ENCODE measurements at regions not wholly inside any gene's neighbourhood (a gene's known extent, or its start where the extent isn't known, plus 50 kb on each side); places are given as distances from the start of the nearest gene placed in this dataset.

DNA sequence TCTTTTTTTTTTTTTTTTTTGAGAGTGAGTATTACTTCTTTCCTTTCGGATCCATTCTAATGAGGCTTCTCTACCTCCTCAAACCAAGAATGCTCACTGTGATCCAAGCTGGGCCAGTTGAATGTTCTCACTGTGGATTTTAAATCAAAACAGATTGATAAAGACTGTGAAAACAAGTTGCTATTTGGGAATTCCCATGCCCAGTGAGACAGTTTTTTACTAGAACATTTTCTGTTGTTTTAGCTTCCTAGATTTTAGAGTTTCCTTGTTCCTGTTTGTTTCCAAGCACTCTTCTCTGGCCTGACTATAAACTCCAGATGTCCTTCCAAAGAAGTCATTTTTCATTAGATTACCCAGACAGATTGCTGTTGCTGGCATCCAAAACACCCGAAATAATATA lies 60.1 kb upstream of the GALNT15 start:
- no peak overlapping the region for H3K4me3 ChIP-seq (ENCODE audit: low read depth in 1 of 2, low read length in 2 of 2)
- H3K9ac ChIP-seq (ENCODE audit: low read depth in 1 of 2, low read length in 2 of 2): no peak overlapping the region
- H3K9me3 ChIP-seq (ENCODE audit: control insufficient read depth in 1 of 2, low read length in 2 of 2): no peaks in the 10 kb centered on the region
- H3K4me1 ChIP-seq (ENCODE audit: control insufficient read depth in 1 of 2, insufficient read depth in 2 of 2, low read length in 2 of 2): no peaks in the 10 kb centered on the region
- H3K27ac ChIP-seq (ENCODE audit: low read depth, low read length): no peak overlapping the region
- H3K36me3 ChIP-seq (ENCODE audit: control insufficient read depth in 1 of 2, insufficient read depth in 2 of 2, low read length in 2 of 2): no peaks in the 10 kb centered on the region
- H3K27me3 ChIP-seq (ENCODE audit: control insufficient read depth in 1 of 2, insufficient read depth in 2 of 2, low read length in 2 of 2): no peaks in the 10 kb centered on the region

DNA sequence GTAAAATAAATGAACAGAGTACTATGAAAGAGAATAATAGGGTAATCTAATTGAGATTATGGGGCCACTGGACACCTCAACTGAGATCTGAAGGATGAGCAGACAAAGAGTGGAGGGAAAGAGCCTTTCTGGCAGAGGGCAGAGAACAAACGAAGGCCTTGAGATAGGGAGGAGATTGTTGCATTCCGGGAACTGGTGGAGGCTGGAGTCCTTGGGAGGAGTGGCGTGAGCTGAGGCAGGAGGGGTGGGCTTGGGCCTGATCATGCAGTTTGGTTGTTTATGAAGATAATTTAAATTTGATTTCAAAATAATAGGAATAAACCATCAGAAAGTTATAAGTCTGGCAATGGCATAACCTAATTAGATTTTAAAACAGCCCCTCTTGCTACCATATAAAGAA lies 59.5 kb upstream of the GALNT15 start:
- H3K36me3 ChIP-seq (ENCODE audit: control insufficient read depth in 1 of 2, insufficient read depth in 2 of 2, low read length in 2 of 2): no peaks in the 10 kb centered on the region
- H3K27ac ChIP-seq (ENCODE audit: low read depth, low read length): no peak overlapping the region
- no peaks in the 10 kb centered on the region for H3K27me3 ChIP-seq (ENCODE audit: control insufficient read depth in 1 of 2, insufficient read depth in 2 of 2, low read length in 2 of 2)
- H3K4me1 ChIP-seq (ENCODE audit: control insufficient read depth in 1 of 2, insufficient read depth in 2 of 2, low read length in 2 of 2): no peaks in the 10 kb centered on the region
- no peak overlapping the region for H3K4me3 ChIP-seq (ENCODE audit: low read depth in 1 of 2, low read length in 2 of 2)
- H3K9ac ChIP-seq (ENCODE audit: low read depth in 1 of 2, low read length in 2 of 2): no peak overlapping the region
- H3K9me3 ChIP-seq (ENCODE audit: control insufficient read depth in 1 of 2, low read length in 2 of 2): no peaks in the 10 kb centered on the region

DNA sequence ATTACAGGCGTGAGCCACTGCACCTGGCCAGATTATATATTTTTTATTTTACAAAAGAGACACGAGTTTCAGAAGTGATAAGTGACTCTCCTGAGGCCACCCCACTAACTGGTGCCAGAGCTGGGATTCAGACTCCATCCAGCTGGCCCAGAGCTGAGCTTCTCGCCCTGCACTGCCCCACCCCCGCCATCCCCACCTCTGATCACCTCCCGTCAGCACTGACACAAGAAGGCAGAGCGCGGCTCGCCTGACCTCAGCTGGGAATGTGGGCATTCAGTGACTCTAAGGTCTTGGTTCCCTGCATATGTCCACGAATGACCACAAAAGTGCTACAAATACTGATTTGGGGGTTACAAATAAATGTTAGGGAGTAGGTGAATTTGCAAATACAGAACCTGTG lies 56.1 kb upstream of the GALNT15 start:
- Histone ChIP-seq H3K4me3 (ENCODE audit: low read depth in 1 of 2, low read length in 2 of 2) (no peak overlapping the region), H3K27ac (ENCODE audit: low read depth, low read length) (no peak overlapping the region), H3K27me3 (ENCODE audit: control insufficient read depth in 1 of 2, insufficient read depth in 2 of 2, low read length in 2 of 2) (no peaks in the 10 kb centered on the region), H3K4me1 (ENCODE audit: control insufficient read depth in 1 of 2, insufficient read depth in 2 of 2, low read length in 2 of 2) (no peaks in the 10 kb centered on the region), H3K36me3 (ENCODE audit: control insufficient read depth in 1 of 2, insufficient read depth in 2 of 2, low read length in 2 of 2) (no peaks in the 10 kb centered on the region), H3K9me3 (ENCODE audit: control insufficient read depth in 1 of 2, low read length in 2 of 2) (no peaks in the 10 kb centered on the region), H3K9ac (ENCODE audit: low read depth in 1 of 2, low read length in 2 of 2) (no peak overlapping the region)

DNA sequence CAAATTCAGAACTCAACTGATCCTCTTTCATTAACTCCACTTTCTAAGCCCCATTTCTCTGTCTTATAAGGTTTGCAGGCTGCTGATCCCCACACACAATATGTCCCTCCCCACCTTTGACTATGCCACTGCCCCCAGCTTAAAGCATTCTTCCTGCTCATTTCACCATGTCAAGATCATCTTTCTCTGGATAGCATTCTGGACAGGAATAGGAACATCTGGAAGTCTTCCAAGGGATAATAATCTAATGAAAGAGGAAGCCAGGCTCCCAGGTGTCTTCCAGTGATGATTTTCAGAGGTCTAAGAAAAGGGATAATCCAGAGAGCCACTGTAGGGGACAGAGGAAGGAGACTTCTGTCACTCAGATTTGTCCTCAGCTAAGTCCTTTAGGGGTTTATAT lies 54.6 kb upstream of the GALNT15 start:
- Histone ChIP-seq H3K36me3 (ENCODE audit: control insufficient read depth in 1 of 2, insufficient read depth in 2 of 2, low read length in 2 of 2) (no peaks in the 10 kb centered on the region), H3K4me3 (ENCODE audit: low read depth in 1 of 2, low read length in 2 of 2) (no peak overlapping the region), H3K9ac (ENCODE audit: low read depth in 1 of 2, low read length in 2 of 2) (no peak overlapping the region), H3K9me3 (ENCODE audit: control insufficient read depth in 1 of 2, low read length in 2 of 2) (no peaks in the 10 kb centered on the region), H3K27me3 (ENCODE audit: control insufficient read depth in 1 of 2, insufficient read depth in 2 of 2, low read length in 2 of 2) (no peaks in the 10 kb centered on the region), H3K4me1 (ENCODE audit: control insufficient read depth in 1 of 2, insufficient read depth in 2 of 2, low read length in 2 of 2) (no peaks in the 10 kb centered on the region), H3K27ac (ENCODE audit: low read depth, low read length) (no peak overlapping the region)

DNA sequence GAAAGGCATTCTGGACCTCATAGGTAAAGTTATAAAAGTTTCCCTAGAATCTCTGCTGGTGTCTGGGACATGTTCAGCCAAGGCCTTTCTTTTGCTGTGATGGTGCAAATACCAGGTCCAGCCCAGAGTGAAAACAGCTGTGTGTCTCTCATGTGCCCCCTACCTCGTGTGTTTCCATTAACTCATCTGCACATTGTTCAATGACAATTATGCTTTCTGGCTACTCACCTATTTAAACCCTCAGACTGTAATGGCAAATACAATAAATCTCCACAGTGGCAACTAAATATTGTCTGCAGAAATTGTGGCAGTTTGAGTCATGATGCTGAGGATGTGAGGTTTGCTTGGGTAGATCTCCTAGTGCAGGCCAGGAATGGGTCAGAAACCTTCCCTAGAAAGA lies 53.1 kb upstream of the GALNT15 start:
- Histone ChIP-seq H3K36me3 (ENCODE audit: control insufficient read depth in 1 of 2, insufficient read depth in 2 of 2, low read length in 2 of 2) (no peaks in the 10 kb centered on the region), H3K4me3 (ENCODE audit: low read depth in 1 of 2, low read length in 2 of 2) (no peak overlapping the region), H3K27ac (ENCODE audit: low read depth, low read length) (no peak overlapping the region), H3K4me1 (ENCODE audit: control insufficient read depth in 1 of 2, insufficient read depth in 2 of 2, low read length in 2 of 2) (no peaks in the 10 kb centered on the region), H3K9me3 (ENCODE audit: control insufficient read depth in 1 of 2, low read length in 2 of 2) (no peaks in the 10 kb centered on the region), H3K27me3 (ENCODE audit: control insufficient read depth in 1 of 2, insufficient read depth in 2 of 2, low read length in 2 of 2) (no peaks in the 10 kb centered on the region), H3K9ac (ENCODE audit: low read depth in 1 of 2, low read length in 2 of 2) (no peak overlapping the region)

DNA sequence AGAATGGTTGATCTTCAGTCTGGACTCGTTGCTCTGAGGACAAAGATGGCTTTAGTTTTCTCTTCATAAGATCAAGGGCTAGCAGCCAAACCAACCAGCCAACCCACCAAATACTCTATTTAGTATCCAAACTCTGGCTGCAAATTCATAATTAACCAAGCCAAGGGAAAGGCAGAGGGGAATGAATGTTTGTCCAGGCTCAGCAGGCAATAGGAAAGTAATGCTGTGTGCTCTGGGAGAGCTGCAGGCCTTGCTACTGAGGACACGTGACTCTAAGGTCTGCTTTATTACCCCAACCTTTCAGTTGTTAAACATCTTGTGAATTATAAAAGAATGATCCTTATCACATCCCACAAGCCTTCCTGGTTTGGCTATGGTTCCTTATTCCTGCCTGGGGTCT lies 52.3 kb upstream of the GALNT15 start:
- no peak overlapping the region for H3K27ac ChIP-seq (ENCODE audit: low read depth, low read length)

DNA sequence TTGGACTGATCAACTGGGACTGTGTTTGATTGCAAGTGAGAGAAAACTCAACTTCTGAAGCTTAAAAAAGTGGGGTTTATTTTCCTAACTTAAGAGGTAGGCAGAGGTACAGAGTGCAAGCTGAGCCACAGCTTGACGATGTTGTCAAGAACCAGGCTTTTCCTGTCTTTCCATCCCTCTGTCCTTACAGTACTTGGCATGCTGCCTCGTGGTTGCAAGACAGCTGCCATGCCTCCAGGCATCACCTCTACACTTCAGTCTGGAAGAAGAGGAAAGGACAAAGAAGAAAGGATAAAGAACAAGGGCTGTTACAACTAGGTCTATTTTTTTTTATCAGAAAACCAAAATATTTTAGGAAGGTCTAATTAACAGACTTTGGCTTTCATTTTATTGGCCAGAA lies 51.8 kb upstream of the GALNT15 start:
- H3K27ac ChIP-seq (ENCODE audit: low read depth, low read length): no peak overlapping the region
- H3K36me3 ChIP-seq (ENCODE audit: control insufficient read depth in 1 of 2, insufficient read depth in 2 of 2, low read length in 2 of 2): no peaks in the 10 kb centered on the region
- H3K9me3 ChIP-seq (ENCODE audit: control insufficient read depth in 1 of 2, low read length in 2 of 2): no peaks in the 10 kb centered on the region
- no peak overlapping the region for H3K9ac ChIP-seq (ENCODE audit: low read depth in 1 of 2, low read length in 2 of 2)
- H3K4me3 ChIP-seq (ENCODE audit: low read depth in 1 of 2, low read length in 2 of 2): no peak overlapping the region
- H3K27me3 ChIP-seq (ENCODE audit: control insufficient read depth in 1 of 2, insufficient read depth in 2 of 2, low read length in 2 of 2): no peaks in the 10 kb centered on the region
- H3K4me1 ChIP-seq (ENCODE audit: control insufficient read depth in 1 of 2, insufficient read depth in 2 of 2, low read length in 2 of 2): no peaks in the 10 kb centered on the region

More for the DNA sequence above, 52.3 kb upstream of the GALNT15 start:
- Histone ChIP-seq H3K4me1 (ENCODE audit: control insufficient read depth in 1 of 2, insufficient read depth in 2 of 2, low read length in 2 of 2) (no peaks in the 10 kb centered on the region), H3K9ac (ENCODE audit: low read depth in 1 of 2, low read length in 2 of 2) (no peak overlapping the region), H3K9me3 (ENCODE audit: control insufficient read depth in 1 of 2, low read length in 2 of 2) (no peaks in the 10 kb centered on the region), H3K36me3 (ENCODE audit: control insufficient read depth in 1 of 2, insufficient read depth in 2 of 2, low read length in 2 of 2) (no peaks in the 10 kb centered on the region), H3K27me3 (ENCODE audit: control insufficient read depth in 1 of 2, insufficient read depth in 2 of 2, low read length in 2 of 2) (no peaks in the 10 kb centered on the region), H3K4me3 (ENCODE audit: low read depth in 1 of 2, low read length in 2 of 2) (no peak overlapping the region)

DNA sequence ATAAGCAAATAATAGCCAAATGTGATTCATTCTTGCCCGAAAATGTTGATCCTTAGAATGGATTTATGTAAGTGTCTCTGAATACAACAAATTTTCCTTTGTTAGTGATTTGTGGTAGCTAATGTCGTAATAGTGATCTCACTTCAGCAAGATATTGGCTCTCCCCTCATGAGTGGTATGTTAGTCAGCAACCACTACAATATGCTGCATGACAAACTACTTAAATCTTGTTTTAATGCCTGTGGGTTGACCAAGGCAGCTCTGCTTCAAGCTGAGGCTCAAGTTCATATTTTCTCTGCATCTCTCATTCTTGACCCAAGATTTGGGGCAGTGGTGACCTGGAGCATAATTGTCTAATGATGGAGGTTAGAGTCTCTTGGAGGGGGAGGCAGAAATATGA lies 49.8 kb upstream of the GALNT15 start:
- Histone ChIP-seq H3K9ac (ENCODE audit: low read depth in 1 of 2, low read length in 2 of 2) (no peak overlapping the region), H3K27me3 (ENCODE audit: control insufficient read depth in 1 of 2, insufficient read depth in 2 of 2, low read length in 2 of 2) (no peaks in the 10 kb centered on the region), H3K9me3 (ENCODE audit: control insufficient read depth in 1 of 2, low read length in 2 of 2) (no peaks in the 10 kb centered on the region), H3K4me1 (ENCODE audit: control insufficient read depth in 1 of 2, insufficient read depth in 2 of 2, low read length in 2 of 2) (no peaks in the 10 kb centered on the region), H3K36me3 (ENCODE audit: control insufficient read depth in 1 of 2, insufficient read depth in 2 of 2, low read length in 2 of 2) (no peaks in the 10 kb centered on the region), H3K27ac (ENCODE audit: low read depth, low read length) (no peak overlapping the region), H3K4me3 (ENCODE audit: low read depth in 1 of 2, low read length in 2 of 2) (no peak overlapping the region)
